ENCODE measurements at regions not wholly inside any gene's neighbourhood (a gene's known extent, or its start where the extent isn't known, plus 50 kb on each side); places are given as distances from the start of the nearest gene placed in this dataset.

DNA sequence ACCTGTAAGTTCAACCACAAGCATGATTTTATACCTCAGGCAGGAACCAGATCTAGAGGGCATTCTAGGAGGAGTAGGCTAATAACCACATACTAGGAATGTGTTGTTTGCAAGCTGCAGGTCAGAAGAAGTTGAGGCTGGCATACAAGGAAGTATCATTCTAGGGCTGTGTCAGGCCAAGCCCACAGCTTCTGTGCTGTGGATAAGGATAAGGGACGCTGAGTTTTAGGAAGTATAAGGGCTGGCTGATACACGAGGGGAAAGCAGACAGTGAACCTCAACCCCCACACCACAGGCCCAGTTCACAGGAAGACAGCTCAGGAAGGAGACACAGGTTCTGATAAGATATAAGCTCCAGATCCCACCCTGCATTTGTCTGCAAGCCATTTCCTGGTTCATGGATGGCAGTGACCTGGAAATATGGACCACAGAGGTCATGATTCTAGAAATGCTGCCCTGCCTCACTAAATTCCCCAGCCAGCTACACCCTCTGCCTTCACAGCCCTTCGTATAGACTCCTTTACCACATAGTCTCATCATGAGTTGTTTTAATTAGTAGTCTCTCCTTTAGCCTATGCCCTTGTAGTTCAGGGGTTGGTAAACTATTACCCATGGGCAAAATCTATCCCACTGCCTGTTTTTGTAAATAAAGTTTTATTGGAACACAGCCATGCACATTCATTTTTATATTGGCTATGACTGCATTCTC lies 260.7 kb downstream of the OPA1 start:
- no peaks in the 10 kb centered on the region for H3K9me1 ChIP-seq (ENCODE audit: control insufficient read depth, extremely low read depth, insufficient read depth, low read length)
- dilution Hi-C loops (cut with MboI; ENCODE audit: extremely low pct_ligation_motif_present, low sequenced_read_pairs) = no loop called here
- TF ChIP-seq, protein P1, sequence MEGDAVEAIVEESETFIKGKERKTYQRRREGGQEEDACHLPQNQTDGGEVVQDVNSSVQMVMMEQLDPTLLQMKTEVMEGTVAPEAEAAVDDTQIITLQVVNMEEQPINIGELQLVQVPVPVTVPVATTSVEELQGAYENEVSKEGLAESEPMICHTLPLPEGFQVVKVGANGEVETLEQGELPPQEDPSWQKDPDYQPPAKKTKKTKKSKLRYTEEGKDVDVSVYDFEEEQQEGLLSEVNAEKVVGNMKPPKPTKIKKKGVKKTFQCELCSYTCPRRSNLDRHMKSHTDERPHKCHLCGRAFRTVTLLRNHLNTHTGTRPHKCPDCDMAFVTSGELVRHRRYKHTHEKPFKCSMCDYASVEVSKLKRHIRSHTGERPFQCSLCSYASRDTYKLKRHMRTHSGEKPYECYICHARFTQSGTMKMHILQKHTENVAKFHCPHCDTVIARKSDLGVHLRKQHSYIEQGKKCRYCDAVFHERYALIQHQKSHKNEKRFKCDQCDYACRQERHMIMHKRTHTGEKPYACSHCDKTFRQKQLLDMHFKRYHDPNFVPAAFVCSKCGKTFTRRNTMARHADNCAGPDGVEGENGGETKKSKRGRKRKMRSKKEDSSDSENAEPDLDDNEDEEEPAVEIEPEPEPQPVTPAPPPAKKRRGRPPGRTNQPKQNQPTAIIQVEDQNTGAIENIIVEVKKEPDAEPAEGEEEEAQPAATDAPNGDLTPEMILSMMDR (optimal IDR thresholded peaks at IDR 0.05 in 1 of 3, IDR thresholded peaks at IDR 0.05 in 1 of 3, conservative IDR thresholded peaks at IDR 0.05 in 1 of 3; ENCODE audit: extremely low read depth in 1 of 3, insufficient read depth in 2 of 3, low read length in 3 of 3) = no peak
- TF ChIP-seq EZH2 (IDR thresholded peaks at IDR 0.05; ENCODE audit: low read length) = no peak
- H3K4me2 ChIP-seq (ENCODE audit: control insufficient read depth, extremely low read depth, insufficient read depth, low read depth, low read length) = no peak overlapping the region
- H3K4me3 ChIP-seq (ENCODE audit: control insufficient read depth in 2 of 3, extremely low read depth in 1 of 3, insufficient read depth in 2 of 3, low read depth in 1 of 3, low read length in 3 of 3) = no peak overlapping the region
- no peaks in the 10 kb centered on the region for H3K79me2 ChIP-seq (ENCODE audit: control insufficient read depth, insufficient read depth, low read length)
- DNase-seq (ENCODE audit: low read depth, low spot score) = no peak
- no peaks in the 10 kb centered on the region for H3K27me3 ChIP-seq (ENCODE audit: control insufficient read depth, extremely low read depth, insufficient read depth, low read length)
- H3K4me1 ChIP-seq (ENCODE audit: control insufficient read depth, extremely low read depth, insufficient read depth, low read length) = peaks cover 8% of the 10 kb centered on the region
- H3K9me3 ChIP-seq (ENCODE audit: control insufficient read depth, low read depth, low read length) = no peaks in the 10 kb centered on the region
- no peak for FAIRE-seq
- no peak overlapping the region for H3K9ac ChIP-seq (ENCODE audit: control insufficient read depth, extremely low read depth, insufficient read depth, low read length)
- no peak overlapping the region for H2AFZ ChIP-seq (ENCODE audit: control insufficient read depth, low read length)
- H4K20me1 ChIP-seq (ENCODE audit: control insufficient read depth, extremely low read depth, insufficient read depth, low read length) = no peaks in the 10 kb centered on the region
- no peak overlapping the region for H3K27ac ChIP-seq (ENCODE audit: control insufficient read depth, insufficient read depth, low read length)
- no peaks in the 10 kb centered on the region for H3K36me3 ChIP-seq (ENCODE audit: control insufficient read depth in 2 of 2, extremely low read depth in 1 of 2, insufficient read depth in 2 of 2, low read length in 2 of 2)

GRCh38 chr3:193857996-193858395 lies 265.0 kb downstream of the OPA1 start:
- no peak for DNase-seq (ENCODE audit: low read depth, low spot score)
- dilution Hi-C loops (cut with MboI; ENCODE audit: extremely low pct_ligation_motif_present, low sequenced_read_pairs) = no loop called here
- no peak overlapping the region for H2AFZ ChIP-seq (ENCODE audit: control insufficient read depth, low read length)

More at GRCh38 chr3:193857996-193858395, 265.0 kb downstream of the OPA1 start:
- no peaks in the 10 kb centered on the region for H3K27me3 ChIP-seq (ENCODE audit: control insufficient read depth, extremely low read depth, insufficient read depth, low read length)
- H4K20me1 ChIP-seq (ENCODE audit: control insufficient read depth, extremely low read depth, insufficient read depth, low read length) = no peaks in the 10 kb centered on the region
- no peaks in the 10 kb centered on the region for H3K36me3 ChIP-seq (ENCODE audit: control insufficient read depth in 2 of 2, extremely low read depth in 1 of 2, insufficient read depth in 2 of 2, low read length in 2 of 2)
- TF ChIP-seq, protein P1 (optimal IDR thresholded peaks at IDR 0.05 in 1 of 3, IDR thresholded peaks at IDR 0.05 in 1 of 3, conservative IDR thresholded peaks at IDR 0.05 in 1 of 3; ENCODE audit: extremely low read depth in 1 of 3, insufficient read depth in 2 of 3, low read length in 3 of 3) = no peak
- TF ChIP-seq EZH2 (IDR thresholded peaks at IDR 0.05; ENCODE audit: low read length) = no peak
- peaks cover 6% of the 10 kb centered on the region for H3K4me1 ChIP-seq (ENCODE audit: control insufficient read depth, extremely low read depth, insufficient read depth, low read length)
- H3K9me1 ChIP-seq (ENCODE audit: control insufficient read depth, extremely low read depth, insufficient read depth, low read length) = no peaks in the 10 kb centered on the region
- no peaks in the 10 kb centered on the region for H3K9me3 ChIP-seq (ENCODE audit: control insufficient read depth, low read depth, low read length)
- H3K79me2 ChIP-seq (ENCODE audit: control insufficient read depth, insufficient read depth, low read length) = no peaks in the 10 kb centered on the region
- H3K4me3 ChIP-seq (ENCODE audit: control insufficient read depth in 2 of 3, extremely low read depth in 1 of 3, insufficient read depth in 2 of 3, low read depth in 1 of 3, low read length in 3 of 3) = no peak overlapping the region
- H3K4me2 ChIP-seq (ENCODE audit: control insufficient read depth, extremely low read depth, insufficient read depth, low read depth, low read length) = no peak overlapping the region
- H3K27ac ChIP-seq (ENCODE audit: control insufficient read depth, insufficient read depth, low read length) = no peak overlapping the region
- no peak overlapping the region for H3K9ac ChIP-seq (ENCODE audit: control insufficient read depth, extremely low read depth, insufficient read depth, low read length)
- peak; percentile 80 for FAIRE-seq

Data from keratinocyte (primary cell).